GM12892 (cell line): ENCODE measurements at regions not wholly inside any gene's neighbourhood (a gene's known extent, or its start where the extent isn't known, plus 50 kb on each side); places are given as distances from the start of the nearest gene placed in this dataset.

ENCODE experiments used
- POLR2A ChIP-seq: IDR thresholded peaks from 2 replicates; pipeline ENCODE4 v1.6.1; 2011; ENCODE audit warnings: low read depth, low read length, control low read depth
- POLR2AphosphoS5 ChIP-seq: IDR thresholded peaks from 2 replicates; pipeline ENCODE4 v1.6.1; 2011; ENCODE audit warnings: low read depth, low read length, control low read depth

DNA sequence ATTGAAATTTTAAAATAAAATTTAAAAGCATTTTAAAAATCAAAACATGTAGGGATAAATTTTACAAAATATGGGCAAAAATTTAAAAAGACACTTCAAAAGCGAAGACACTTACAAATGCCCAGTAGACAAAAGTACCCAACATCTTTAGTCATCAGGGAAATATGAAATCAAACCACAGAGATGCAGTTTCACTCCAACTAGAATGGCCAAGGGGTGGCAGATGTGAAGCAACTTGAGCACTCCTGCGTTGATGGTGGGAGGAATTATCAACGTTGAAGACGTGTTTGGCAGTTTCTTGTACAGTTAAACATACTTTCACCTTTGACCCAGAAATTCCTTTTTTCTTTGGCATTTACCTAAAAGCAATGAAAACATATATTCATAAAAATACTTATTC is 518.0 kb upstream of the SGCG start:
- TF ChIP-seq POLR2A (no peak), POLR2AphosphoS5 (no peak)
